Left ventricle myocardium superior (tissue), 1 donor: ENCODE measurements at regions not wholly inside any gene's neighbourhood (a gene's known extent, or its start where the extent isn't known, plus 50 kb on each side); places are given as distances from the start of the nearest gene placed in this dataset.
"Not testable (repeated sequence)": the region's sequence is repeated elsewhere in the genome, so short reads cannot be mapped to it uniquely, and the experiment has no call there.

ENCODE experiments used
- ATAC-seq: fragments of 200-7000 bp; cut with Tn5 transposase; one replicate; pipeline ENCODE4 v1.9.1; 2020; ENCODE audit warnings: mild to moderate bottlenecking, moderate library complexity
- DNase-seq: peaks from one replicate; pipeline ENCODE4 v3.0.0-alpha.2; 2020
- intact Hi-C: fragments of 100-400 bp; cut with micrococcal nuclease; formaldehyde crosslinking; loops from one replicate; pipeline ENCODE4 v1.11.0; 2022
- donor health status: DM: no; HTN: yes; CAD: no; lungs with severe emphysema.

GRCh38 chr2:48173141-48173540 is 141.3 kb upstream of the FOXN2 start:
- DNase-seq (no peak), ATAC-seq (no peak)
- intact Hi-C loops = no loop called here

DNA sequence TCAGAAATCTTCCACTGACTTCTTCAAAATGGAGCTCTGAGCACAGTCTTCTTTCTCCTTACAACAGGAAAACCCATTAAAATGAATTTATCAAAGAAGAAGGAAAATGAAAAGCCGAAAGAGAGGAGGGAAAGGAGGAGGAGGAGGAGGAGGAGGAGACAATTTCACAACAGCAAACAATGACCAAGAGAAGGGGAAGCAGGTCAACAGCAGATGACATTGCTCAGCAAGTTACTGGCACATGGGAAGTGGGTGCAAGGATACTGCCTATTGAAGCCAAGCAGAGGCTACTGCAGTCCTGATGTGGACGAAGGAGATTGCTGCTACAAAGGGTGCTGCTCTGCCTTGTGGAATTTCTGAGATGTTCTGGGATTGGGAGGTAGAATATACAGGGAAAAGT is 140.0 kb upstream of the FOXN2 start:
- ATAC-seq = peak; percentile 63
- DNase-seq = no peak
- intact Hi-C loops = no loop called here

DNA sequence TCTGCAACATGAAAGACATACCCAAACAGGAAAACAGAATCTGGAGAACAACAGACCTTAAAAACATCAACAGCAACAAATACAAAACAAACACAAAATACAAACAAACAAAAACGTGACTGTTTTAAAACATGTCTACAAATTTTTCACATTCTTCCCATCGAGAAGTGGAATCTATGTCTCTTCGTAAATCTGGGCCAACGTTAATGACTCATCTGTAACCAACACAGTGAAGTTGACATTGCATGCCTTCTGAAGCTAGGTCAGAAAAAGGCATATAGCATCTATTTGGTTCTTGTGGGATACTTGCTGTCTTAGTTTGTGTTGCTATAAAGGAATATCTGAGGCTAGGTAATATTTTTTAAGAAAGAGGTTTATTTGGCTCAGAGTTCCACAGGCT is 139.2 kb upstream of the FOXN2 start:
- intact Hi-C loops = no loop called here

DNA sequence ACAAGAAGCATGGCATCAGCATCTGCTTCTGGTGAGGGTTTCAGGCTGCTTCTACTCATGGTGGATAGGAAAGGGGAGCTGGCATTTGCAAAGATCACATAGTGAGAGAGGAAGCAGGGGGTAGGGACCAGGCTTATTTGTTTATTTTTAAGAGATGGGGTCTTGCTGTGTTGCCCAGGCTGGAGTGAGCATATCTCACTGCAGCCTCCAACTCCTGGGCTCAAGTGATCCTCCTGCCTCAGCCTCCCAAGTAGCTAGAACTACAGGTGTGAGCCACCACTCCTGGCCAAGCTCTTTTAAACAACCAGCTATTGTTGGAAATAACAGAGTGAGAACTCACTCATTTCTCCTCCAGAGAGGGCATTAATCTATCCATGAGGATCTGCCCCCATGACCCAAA is 138.8 kb upstream of the FOXN2 start:
- DNase-seq (no peak), ATAC-seq (no peak)
- intact Hi-C loops = no loop called here

More for the DNA sequence above, 139.2 kb upstream of the FOXN2 start:
- no peak for DNase-seq
- no peak for ATAC-seq

DNA sequence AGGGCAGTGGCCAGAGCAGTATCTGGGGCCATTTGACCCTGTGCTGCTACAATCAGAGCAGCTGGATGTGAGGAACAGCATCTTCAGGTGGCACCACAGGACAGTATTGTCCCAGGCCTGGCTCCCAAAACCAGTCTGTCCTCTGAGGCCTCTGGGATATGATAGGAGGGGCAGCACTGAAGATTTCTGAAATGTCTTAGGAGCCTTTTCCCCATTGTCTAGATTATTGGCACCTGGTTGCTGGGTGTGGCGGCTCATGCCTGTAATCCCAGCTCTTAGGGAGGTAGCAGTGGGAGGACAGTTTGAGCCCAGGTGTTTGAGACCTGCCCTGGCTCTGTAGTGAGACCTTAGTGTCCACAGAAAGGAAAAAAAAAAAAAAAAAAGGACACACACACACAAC is 137.6 kb upstream of the FOXN2 start:
- ATAC-seq = no peak
- intact Hi-C loops = no loop called here
- DNase-seq = no peak

- intact Hi-C loops = no loop called here
- no peak for ATAC-seq
- no peak for DNase-seq
Observed at GRCh38 chr2:48178611-48179010, 135.9 kb upstream of the FOXN2 start.

- intact Hi-C loops = no loop called here
- DNase-seq (no peak), ATAC-seq (no peak)
Observed at GRCh38 chr2:48180557-48180956, 133.9 kb upstream of the FOXN2 start.

- intact Hi-C loops = no loop called here
- ATAC-seq (no peak), DNase-seq (no peak)
Observed at GRCh38 chr2:48183276-48183675, 131.2 kb upstream of the FOXN2 start.

GRCh38 chr2:48183991-48184390 is 130.5 kb upstream of the FOXN2 start:
- DNase-seq = no peak
- ATAC-seq = no peak
- intact Hi-C loops = no loop called here

DNA sequence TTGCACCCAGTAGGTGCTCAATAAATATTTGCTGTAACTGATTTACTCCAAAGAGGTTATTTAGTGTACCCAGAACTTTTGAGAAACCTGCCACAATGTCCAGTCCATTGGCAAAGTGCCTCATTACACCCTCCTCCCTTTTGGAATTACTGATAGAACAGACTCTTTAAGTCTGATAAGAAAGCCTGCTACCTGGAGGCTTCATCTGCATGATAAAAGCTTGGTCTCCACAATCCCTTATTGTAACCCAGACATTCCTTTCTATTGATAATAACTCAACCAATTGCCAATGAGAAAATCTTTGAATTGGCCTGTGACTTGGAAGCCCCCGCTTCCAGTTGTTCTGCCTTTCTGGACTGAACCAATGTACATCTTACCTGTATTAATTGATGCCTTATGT is 127.0 kb upstream of the FOXN2 start:
- ATAC-seq (no peak), DNase-seq (no peak)
- intact Hi-C loops = no loop called here

- intact Hi-C loops = no loop called here
- peak; percentile 37 for ATAC-seq
- DNase-seq = peak; percentile 28
Observed at GRCh38 chr2:48189552-48190228, 124.8 kb upstream of the FOXN2 start.

GRCh38 chr2:48190230-48190629 is 124.3 kb upstream of the FOXN2 start:
- intact Hi-C loops = no loop called here
- DNase-seq (no peak), ATAC-seq (no peak)

GRCh38 chr2:48194641-48195040 is 119.8 kb upstream of the FOXN2 start:
- ATAC-seq (no peak), DNase-seq (no peak)
- intact Hi-C loops = no loop called here

DNA sequence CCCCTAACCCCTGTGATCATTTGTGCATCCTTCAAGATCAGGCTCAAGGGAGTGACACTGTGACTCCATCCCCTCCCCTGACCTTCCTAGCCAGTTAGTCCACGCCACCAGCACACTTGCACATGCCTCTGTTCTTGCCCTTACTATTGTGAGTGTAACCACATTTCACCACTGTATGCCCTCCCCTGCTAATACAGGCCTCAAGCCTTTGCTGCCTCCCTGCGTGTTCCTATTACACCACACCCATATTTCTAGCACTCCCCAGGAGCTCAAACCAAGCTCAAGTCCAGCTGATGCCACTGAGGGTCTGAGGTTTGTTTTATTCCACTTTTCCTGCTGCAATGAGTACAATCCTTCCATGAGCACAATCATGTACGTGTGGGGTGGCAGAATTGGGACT is 119.3 kb upstream of the FOXN2 start:
- ATAC-seq (no peak), DNase-seq (no peak)
- intact Hi-C loops = no loop called here

GRCh38 chr2:48197618-48198017 is 116.9 kb upstream of the FOXN2 start:
- no peak for DNase-seq
- ATAC-seq = no peak
- intact Hi-C loops = no loop called here

DNA sequence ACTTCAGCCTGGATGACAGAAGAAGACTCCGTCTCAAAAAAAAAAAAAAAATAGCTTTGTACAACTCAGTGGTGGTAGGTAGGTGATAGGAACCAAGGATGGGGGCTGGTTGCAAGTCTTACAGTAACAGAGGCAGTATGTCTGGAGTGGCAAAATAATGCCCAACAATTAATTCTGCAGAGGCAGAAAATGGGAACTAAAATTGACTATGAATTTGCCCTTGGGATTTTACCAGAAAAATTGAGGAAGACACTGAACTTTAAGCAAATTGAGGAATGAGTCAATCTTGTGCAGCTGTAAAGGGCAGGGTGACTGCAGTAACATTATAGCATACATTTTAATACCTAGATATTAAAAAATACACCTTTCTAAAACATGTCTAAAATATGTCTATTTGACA is 116.1 kb upstream of the FOXN2 start:
- ATAC-seq = peak; percentile 36
- DNase-seq = no peak
- intact Hi-C loops = no loop called here

DNA sequence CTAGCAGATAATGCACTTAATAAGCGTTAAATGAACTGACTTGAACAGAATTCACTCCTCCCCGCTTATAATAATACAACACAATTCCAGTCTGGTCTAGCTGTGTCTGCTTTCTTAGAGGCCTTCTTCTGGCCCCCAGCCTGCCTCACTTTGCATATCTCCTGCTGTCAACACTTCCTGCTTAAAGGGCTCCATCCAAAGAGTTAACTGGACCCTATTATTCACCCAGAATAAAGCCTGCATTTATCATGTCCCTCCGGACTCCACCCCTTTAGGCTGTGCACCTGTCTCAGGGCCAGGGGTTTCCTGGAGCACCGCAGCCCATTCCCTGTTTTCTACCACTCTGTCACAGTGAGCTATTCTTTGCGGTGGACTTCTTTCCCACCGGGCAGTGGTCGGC is 115.4 kb upstream of the FOXN2 start:
- intact Hi-C loops = no loop called here

GRCh38 chr2:48200620-48201293 is 113.7 kb upstream of the FOXN2 start:
- DNase-seq (no peak), ATAC-seq (peak; percentile 45)
- intact Hi-C loops = no loop called here

More for the DNA sequence above, 115.4 kb upstream of the FOXN2 start:
- ATAC-seq = no peak
- no peak for DNase-seq

GRCh38 chr2:48201435-48201834 is 113.0 kb upstream of the FOXN2 start:
- intact Hi-C loops = not testable (repeated sequence)

DNA sequence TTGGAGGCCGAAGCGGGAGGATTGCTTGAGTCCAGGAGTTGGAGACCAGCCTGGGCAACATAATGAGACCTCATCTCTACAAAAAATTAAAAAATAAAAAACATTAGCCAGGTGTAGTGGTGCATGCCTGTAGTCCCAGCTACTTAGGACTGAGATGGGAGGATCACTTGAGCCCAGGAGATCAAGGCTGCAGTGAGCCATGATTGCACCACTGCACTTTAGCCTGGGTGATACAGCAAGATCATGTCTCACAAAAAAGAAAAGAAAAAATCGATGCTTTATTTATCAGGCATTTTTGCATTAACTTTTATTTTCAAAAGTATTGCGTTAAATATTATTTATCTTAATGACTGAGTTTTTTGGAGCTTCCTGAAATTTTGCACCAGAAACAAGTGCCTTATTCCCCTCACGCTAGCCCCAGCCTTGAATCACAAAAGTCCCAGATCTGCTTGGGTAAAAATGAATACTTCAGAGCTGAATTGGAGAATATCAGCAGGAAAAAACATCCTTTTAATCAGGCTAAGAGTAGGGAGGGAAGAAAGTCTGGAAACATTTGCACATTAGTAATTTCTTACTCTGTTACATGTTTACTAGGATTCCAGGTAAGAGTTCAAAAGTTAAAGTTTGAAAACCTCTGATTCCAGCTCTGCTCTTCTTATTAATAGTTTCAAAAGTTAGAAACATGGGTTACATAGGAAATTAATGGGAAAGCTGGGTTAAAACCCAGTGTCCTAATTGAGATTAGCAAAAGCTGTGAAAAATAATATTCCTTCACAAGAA is 111.4 kb upstream of the FOXN2 start:
- intact Hi-C loops = no loop called here
- DNase-seq (no peak), ATAC-seq (no peak)

More at GRCh38 chr2:48201435-48201834, 113.0 kb upstream of the FOXN2 start:
- ATAC-seq, DNase-seq: not testable (repeated sequence)
